Testis (tissue), 2 donors: ENCODE measurements at regions not wholly inside any gene's neighbourhood (a gene's known extent, or its start where the extent isn't known, plus 50 kb on each side); places are given as distances from the start of the nearest gene placed in this dataset.

ENCODE experiments used
- DNase-seq: peaks from one replicate; pipeline ENCODE4 v3.0.0-alpha.2; 2019
- H3K27ac ChIP-seq, 2 donors: fragments of 200-600 bp; sonication (generic); one replicate each; pipeline ENCODE4 v1.5.1; 2019
- H3K27me3 ChIP-seq: fragments of 200-600 bp; sonication (generic); one replicate; pipeline ENCODE4 v1.5.1; 2019
- H3K36me3 ChIP-seq: fragments of 200-600 bp; sonication (generic); one replicate; pipeline ENCODE4 v1.5.1; 2017; ENCODE audit warnings: low read depth; ENCODE audit errors: missing control alignments
- H3K4me1 ChIP-seq: fragments of 200-600 bp; sonication (generic); one replicate; pipeline ENCODE4 v1.5.1; 2019
- H3K4me3 ChIP-seq, 2 donors: fragments of 200-600 bp; sonication (generic); one replicate each; pipeline ENCODE4 v1.5.1; 2017 to 2019
- H3K9me3 ChIP-seq: fragments of 200-600 bp; sonication (generic); one replicate; pipeline ENCODE4 v1.5.1; 2017
- POLR2A ChIP-seq: fragments of 450-650 bp; IDR thresholded peaks from one replicate; pipeline ENCODE4 v1.6.1; 2017; ENCODE audit warnings: antibody characterized with exemption, mild to moderate bottlenecking, moderate library complexity
- WGBS, 2 donors: methylation state at CpG; one replicate each; pipeline ENCODE4 v1.1.5; 2018; 5-methylcytosine and 5-hydroxymethylcytosine counted together
- intact Hi-C: fragments of 100-400 bp; cut with DNase I; formaldehyde crosslinking; loops from one replicate; pipeline ENCODE4 v1.15.1; 2023; ENCODE audit warnings: low total_unique reads
- TF ChIP-seq, protein P1 (sequence below), 3 experiments: fragments of 450-650 bp in 2 of 3; fragments of 200-600 bp in 1 of 3; sonication (generic) in 1 of 3; IDR thresholded peaks; one replicate each; pipeline ENCODE4 v1.5.1; 2016 to 2019; ENCODE audit warnings: antibody characterized with exemption in 3 of 3, mild to moderate bottlenecking in 2 of 3, moderate library complexity in 1 of 3

DNA sequence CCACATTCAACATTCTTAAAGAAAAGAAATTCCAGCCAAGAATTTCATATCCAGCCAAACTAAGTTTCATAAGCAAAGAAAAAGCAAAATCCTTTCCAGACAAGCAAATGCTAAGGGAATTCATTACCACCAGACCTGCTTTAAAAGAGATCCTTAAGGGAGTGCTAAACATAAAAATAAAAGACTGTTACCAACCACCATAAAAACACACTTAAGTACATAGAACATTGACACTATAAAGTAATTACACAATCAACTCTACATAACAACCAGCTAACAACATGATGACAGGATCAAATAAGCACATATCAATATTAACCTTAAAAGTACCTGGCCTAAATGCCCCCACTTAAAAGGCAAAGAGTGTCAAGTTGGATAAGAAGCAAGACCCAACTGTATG lies 153.5 kb downstream of the FTCDNL1 start:
- H3K4me3 ChIP-seq: no peak overlapping the region

DNA sequence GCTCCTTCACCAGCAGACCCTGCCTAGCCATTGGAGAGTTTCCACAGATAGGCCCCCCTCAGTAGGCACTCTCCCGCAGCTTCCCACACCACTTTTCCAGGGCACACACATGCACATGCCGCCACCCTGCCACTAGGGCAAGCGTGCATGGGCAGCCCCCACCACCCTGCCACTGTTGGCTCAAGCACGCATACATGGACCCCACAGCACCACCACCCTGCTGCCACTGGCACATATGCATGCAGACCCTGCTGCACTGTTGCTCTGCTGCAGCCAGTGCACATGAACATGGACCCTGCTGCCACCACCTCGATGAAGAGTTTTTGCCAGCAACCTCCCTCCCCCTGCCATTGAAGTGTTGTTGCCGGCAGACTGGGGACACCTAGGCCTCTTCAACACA lies 154.9 kb downstream of the FTCDNL1 start:
- WGBS, 2 donors: 84% methylated on average over 6 of the region's 6 CpGs; no CpG with 5 or more reads in 1 of the 2 donors
- H3K4me1 ChIP-seq: no peaks in the 10 kb centered on the region

More for the DNA sequence above, 153.5 kb downstream of the FTCDNL1 start:
- H3K4me1 ChIP-seq: no peaks in the 10 kb centered on the region
- DNase-seq: no peak
- no peak overlapping the region for H3K27ac ChIP-seq
- no peak for TF ChIP-seq POLR2A
- TF ChIP-seq, protein P1, sequence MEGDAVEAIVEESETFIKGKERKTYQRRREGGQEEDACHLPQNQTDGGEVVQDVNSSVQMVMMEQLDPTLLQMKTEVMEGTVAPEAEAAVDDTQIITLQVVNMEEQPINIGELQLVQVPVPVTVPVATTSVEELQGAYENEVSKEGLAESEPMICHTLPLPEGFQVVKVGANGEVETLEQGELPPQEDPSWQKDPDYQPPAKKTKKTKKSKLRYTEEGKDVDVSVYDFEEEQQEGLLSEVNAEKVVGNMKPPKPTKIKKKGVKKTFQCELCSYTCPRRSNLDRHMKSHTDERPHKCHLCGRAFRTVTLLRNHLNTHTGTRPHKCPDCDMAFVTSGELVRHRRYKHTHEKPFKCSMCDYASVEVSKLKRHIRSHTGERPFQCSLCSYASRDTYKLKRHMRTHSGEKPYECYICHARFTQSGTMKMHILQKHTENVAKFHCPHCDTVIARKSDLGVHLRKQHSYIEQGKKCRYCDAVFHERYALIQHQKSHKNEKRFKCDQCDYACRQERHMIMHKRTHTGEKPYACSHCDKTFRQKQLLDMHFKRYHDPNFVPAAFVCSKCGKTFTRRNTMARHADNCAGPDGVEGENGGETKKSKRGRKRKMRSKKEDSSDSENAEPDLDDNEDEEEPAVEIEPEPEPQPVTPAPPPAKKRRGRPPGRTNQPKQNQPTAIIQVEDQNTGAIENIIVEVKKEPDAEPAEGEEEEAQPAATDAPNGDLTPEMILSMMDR (IDR thresholded peaks at IDR 0.05): no peak
- H3K9me3 ChIP-seq: no peaks in the 10 kb centered on the region
- intact Hi-C loops: no loop called here
- H3K27me3 ChIP-seq: no peaks in the 10 kb centered on the region
- no peaks in the 10 kb centered on the region for H3K36me3 ChIP-seq

DNA sequence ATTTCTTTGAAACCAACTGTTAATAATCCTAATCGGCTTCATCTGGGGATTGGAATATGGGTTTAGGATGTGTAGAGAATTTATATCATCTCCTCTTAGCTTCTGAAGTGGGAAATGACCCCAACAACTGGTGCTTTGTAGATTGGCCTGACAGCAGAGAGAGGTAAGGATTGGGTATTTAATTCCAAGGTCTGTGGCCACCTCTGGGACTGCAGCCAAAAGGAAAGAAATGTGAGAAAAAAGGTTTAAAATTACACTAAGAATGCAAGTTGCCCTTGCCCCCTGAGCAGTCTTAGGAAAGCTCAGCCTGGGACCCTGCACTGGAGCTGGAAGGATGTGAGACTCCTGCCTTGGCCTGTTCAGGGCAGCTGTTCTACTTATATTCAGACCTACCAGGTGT lies 157.1 kb downstream of the FTCDNL1 start:
- no peak for DNase-seq
- 76 to 91% methylated on average over 1 of the region's 1 CpG for WGBS, 2 donors
- Histone ChIP-seq H3K36me3 (no peaks in the 10 kb centered on the region), H3K27ac (no peak overlapping the region), H3K4me3 (no peak overlapping the region), H3K4me1 (no peaks in the 10 kb centered on the region), H3K27me3 (no peaks in the 10 kb centered on the region), H3K9me3 (no peaks in the 10 kb centered on the region)
- TF ChIP-seq, protein P1 (IDR thresholded peaks at IDR 0.05): no peak
- no peak for TF ChIP-seq POLR2A
- intact Hi-C loops: no loop called here

More for the DNA sequence above, 154.9 kb downstream of the FTCDNL1 start:
- DNase-seq: no peak
- intact Hi-C loops: no loop called here
- Histone ChIP-seq H3K9me3 (no peaks in the 10 kb centered on the region), H3K36me3 (no peaks in the 10 kb centered on the region), H3K4me3 (no peak overlapping the region), H3K27ac (no peak overlapping the region), H3K27me3 (no peaks in the 10 kb centered on the region)
- no peak for TF ChIP-seq POLR2A
- TF ChIP-seq, protein P1 (IDR thresholded peaks at IDR 0.05): no peak

DNA sequence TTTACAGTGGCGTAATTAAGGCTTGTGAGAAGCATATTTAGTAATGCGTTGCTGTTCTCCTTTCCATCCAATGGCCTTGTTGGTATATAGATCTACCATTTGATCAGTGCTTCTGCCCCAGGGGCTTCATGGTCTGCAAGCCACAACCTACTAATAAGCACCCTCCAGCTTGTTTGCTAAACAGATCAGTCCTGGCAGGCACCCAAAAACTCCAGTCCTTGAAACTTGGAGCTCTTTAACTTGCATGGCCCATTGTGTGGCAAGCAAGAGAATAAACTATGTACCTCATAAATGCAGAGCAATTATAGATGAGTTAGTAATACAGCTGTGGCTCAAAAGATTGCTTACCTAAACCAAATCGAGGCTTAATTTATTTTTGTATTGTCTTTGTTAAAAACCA lies 158.5 kb downstream of the FTCDNL1 start:
- intact Hi-C loops: no loop called here
- H3K36me3 ChIP-seq: no peaks in the 10 kb centered on the region
- no peak overlapping the region for H3K27ac ChIP-seq
- no peaks in the 10 kb centered on the region for H3K27me3 ChIP-seq
- TF ChIP-seq, protein P1 (IDR thresholded peaks at IDR 0.05): no peak
- TF ChIP-seq POLR2A: no peak
- WGBS, 2 donors: 72 to 84% methylated on average over 3 of the region's 3 CpGs
- peak; percentile 44 for DNase-seq
- no peaks in the 10 kb centered on the region for H3K9me3 ChIP-seq
- H3K4me3 ChIP-seq: no peak overlapping the region
- no peaks in the 10 kb centered on the region for H3K4me1 ChIP-seq

DNA sequence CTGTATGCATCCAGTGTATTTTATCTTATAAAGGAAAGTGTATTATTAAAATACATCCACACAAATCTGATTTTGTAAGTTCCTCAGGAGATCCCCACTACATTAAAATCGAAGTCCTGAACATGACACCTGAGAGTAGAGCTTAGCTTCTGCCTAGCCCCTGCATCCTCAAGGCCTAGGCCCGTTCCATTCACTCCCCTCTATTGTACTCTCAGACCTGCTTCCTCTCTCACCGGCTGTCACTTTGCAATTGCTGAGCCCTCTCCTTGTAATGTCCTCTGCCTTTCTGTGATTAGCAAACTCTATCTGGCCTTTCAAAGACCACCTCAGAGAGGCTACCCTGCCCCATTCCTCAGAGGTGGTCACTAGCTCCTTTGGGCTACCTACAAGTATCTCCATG lies 160.8 kb downstream of the FTCDNL1 start:
- no peak for DNase-seq
- WGBS, 2 donors: 88 to 90% methylated on average over 3 of the region's 3 CpGs
- intact Hi-C loops: no loop called here
- H3K9me3 ChIP-seq: no peaks in the 10 kb centered on the region
- no peaks in the 10 kb centered on the region for H3K36me3 ChIP-seq
- no peaks in the 10 kb centered on the region for H3K4me1 ChIP-seq
- no peak overlapping the region for H3K27ac ChIP-seq
- no peak for TF ChIP-seq POLR2A
- TF ChIP-seq, protein P1 (IDR thresholded peaks at IDR 0.05): no peak
- H3K27me3 ChIP-seq: no peaks in the 10 kb centered on the region
- no peak overlapping the region for H3K4me3 ChIP-seq
